SK-N-SH (cell line): ENCODE measurements at regions not wholly inside any gene's neighbourhood (a gene's known extent, or its start where the extent isn't known, plus 50 kb on each side); places are given as distances from the start of the nearest gene placed in this dataset.
A peak's percentile ranks its signal among the peaks of the same experiment; 100 is the strongest.

Experiments
- CTCF ChIA-PET: fragments of 300-600, 350-600 bp; formaldehyde crosslinking; extraction: SDS; loops from one replicate; lab custom pipeline; 2021; lab: Yijun Ruan, JAX
- POLR2A ChIA-PET: fragments of 350-600 bp; sonication (Branson Sonifier 250); formaldehyde crosslinking; extraction: SDS; loops from one replicate; lab custom pipeline; 2020; ENCODE audit warnings: antibody characterized with exemption, inconsistent platforms; lab: Yijun Ruan, JAX
- DNase-seq: peaks from one replicate; pipeline ENCODE4 v3.0.0; 2012
- H2AFZ ChIP-seq: fragments of 200-600 bp; sonication (generic); 2 replicates; pipeline ENCODE4 v1.8.1; 2016; ENCODE audit warnings: antibody characterized with exemption, mild to moderate bottlenecking, low read depth
- H3F3A ChIP-seq: fragments of 200-600 bp; sonication (generic); replicated peaks from 2 replicates; pipeline ENCODE3; 2016; ENCODE audit warnings: antibody characterized with exemption, mild to moderate bottlenecking; ENCODE audit not compliant: insufficient read depth
- H3K27ac ChIP-seq, 2 experiments: fragments of 200-500 bp in 1 of 2; fragments of 200-600 bp in 1 of 2; sonication (Bioruptor generic) in 1 of 2; sonication (generic), shearing (Covaris generic) in 1 of 2; 2 replicates each; pipeline versions ENCODE4 v1.5.1 to v1.6.1; 2014 to 2016; ENCODE audit warnings: low read depth in 2 of 2, inconsistent platforms in 1 of 2, low read length in 1 of 2, mild to moderate bottlenecking in 1 of 2, mixed read lengths in 1 of 2
- H3K27me3 ChIP-seq: fragments of 200-600 bp; sonication (generic), shearing (Covaris generic); 2 replicates; pipeline ENCODE4 v1.6.1; 2016; ENCODE audit warnings: mixed run types; ENCODE audit not compliant: insufficient read depth
- H3K36me3 ChIP-seq, 2 experiments: fragments of 200-500 bp in 1 of 2; fragments of 200-600 bp in 1 of 2; sonication (Bioruptor generic) in 1 of 2; sonication (generic) in 1 of 2; replicated peaks in 1 of 2; 2 replicates each; pipeline versions ENCODE3 to v1.5.1; 2014 to 2016; ENCODE audit warnings: low read length in 1 of 2, mild to moderate bottlenecking in 1 of 2; ENCODE audit not compliant: insufficient read depth in 2 of 2, control insufficient read depth in 1 of 2
- H3K4me1 ChIP-seq, 2 experiments: fragments of 200-500 bp in 1 of 2; fragments of 200-600 bp in 1 of 2; sonication (Bioruptor generic) in 1 of 2; sonication (generic), shearing (Covaris generic) in 1 of 2; 2 replicates each; pipeline versions ENCODE4 v1.5.1 to v1.6.1; 2014 to 2016; ENCODE audit warnings: low read depth in 1 of 2, low read length in 1 of 2, mixed run types in 1 of 2; ENCODE audit not compliant: insufficient read depth in 2 of 2, control insufficient read depth in 1 of 2
- H3K4me2 ChIP-seq: fragments of 200-600 bp; sonication (generic), shearing (Covaris generic); 2 replicates; pipeline ENCODE4 v1.6.1; 2017; ENCODE audit warnings: mixed run types
- H3K4me3 ChIP-seq, 2 experiments: fragments of 200-500 bp in 1 of 2; fragments of 200-600 bp in 1 of 2; sonication (Bioruptor generic) in 1 of 2; sonication (generic), shearing (Covaris generic) in 1 of 2; 2 replicates each; pipeline versions ENCODE4 v1.5.1 to v1.8.1; 2014 to 2016; ENCODE audit warnings: low read depth in 2 of 2, inconsistent platforms in 1 of 2, low read length in 1 of 2, mild to moderate bottlenecking in 1 of 2, mixed read lengths in 1 of 2, moderate library complexity in 1 of 2
- H3K79me2 ChIP-seq: fragments of 200-600 bp; sonication (generic); 2 replicates; pipeline ENCODE4 v1.8.1; 2017; ENCODE audit warnings: mild to moderate bottlenecking; ENCODE audit not compliant: insufficient read depth
- H3K9ac ChIP-seq: fragments of 200-600 bp; sonication (generic); 2 replicates; pipeline ENCODE4 v1.6.1; 2017; ENCODE audit warnings: mixed run types
- H3K9me2 ChIP-seq: fragments of 200-600 bp; sonication (generic); 2 replicates; pipeline ENCODE4 v1.6.1; 2017; ENCODE audit warnings: mixed run types
- H3K9me3 ChIP-seq: fragments of 200-600 bp; sonication (generic); 2 replicates; pipeline ENCODE4 v1.6.1; 2017; ENCODE audit warnings: mixed run types, mild to moderate bottlenecking, moderate library complexity
- H4K20me1 ChIP-seq: fragments of 200-600 bp; sonication (generic); 2 replicates; pipeline ENCODE4 v1.6.1; 2017; ENCODE audit warnings: mild to moderate bottlenecking, mixed run types; ENCODE audit not compliant: insufficient read depth
- ELF1 ChIP-seq: IDR thresholded peaks from 2 replicates; pipeline ENCODE4 v1.4.0; 2012
- GABPA ChIP-seq: IDR thresholded peaks from 2 replicates; pipeline ENCODE4 v1.4.0; 2012; ENCODE audit warnings: low read depth, mild to moderate bottlenecking
- GATA2 ChIP-seq: sonication (generic); formaldehyde crosslinking; IDR thresholded peaks from 2 replicates; pipeline ENCODE4 v1.5.0; 2020; ENCODE audit warnings: mild to moderate bottlenecking, missing genetic modification reagents
- NFIC ChIP-seq: IDR thresholded peaks from 2 replicates; pipeline ENCODE4 v1.4.0; 2012; ENCODE audit warnings: borderline replicate concordance
- POLR2AphosphoS5 ChIP-seq: IDR thresholded peaks from 2 replicates; pipeline ENCODE4 v1.6.1; 2012; ENCODE audit warnings: low read depth, low read length
- RAD21 ChIP-seq: IDR thresholded peaks from 2 replicates; pipeline ENCODE4 v1.6.1; 2012; ENCODE audit warnings: mild to moderate bottlenecking, low read length
- REST ChIP-seq: IDR thresholded peaks from 2 replicates; pipeline ENCODE4 v1.6.1; 2012; ENCODE audit warnings: mild to moderate bottlenecking, low read depth, low read length, moderate library complexity
- RFX5 ChIP-seq: IDR thresholded peaks from 2 replicates; pipeline ENCODE4 v1.6.1; 2012; ENCODE audit warnings: mild to moderate bottlenecking, improper control_type of control experiment, low read length
- RXRA ChIP-seq: IDR thresholded peaks from 2 replicates; pipeline ENCODE4 v1.4.0; 2012; ENCODE audit warnings: low read depth, mild to moderate bottlenecking, borderline replicate concordance
- TEAD4 ChIP-seq: IDR thresholded peaks from 2 replicates; pipeline ENCODE4 v1.4.0; 2012; ENCODE audit warnings: mild to moderate bottlenecking, borderline replicate concordance; ENCODE audit not compliant: insufficient read depth
- YY1 ChIP-seq: IDR thresholded peaks from 2 replicates; pipeline ENCODE4 v1.4.0; 2012; ENCODE audit warnings: low read depth, mild to moderate bottlenecking
- WGBS: methylation state at CpG from one replicate; pipeline ENCODE4 v1.1.6; 2017; ENCODE audit warnings: low lambda C conversion rate; 5-methylcytosine and 5-hydroxymethylcytosine counted together
- TF ChIP-seq, protein P1 (sequence below): IDR thresholded peaks from 2 replicates; pipeline ENCODE4 v1.4.0; 2012; ENCODE audit warnings: low read depth, borderline replicate concordance

- DNase-seq, result peak; percentile 67
- H3K4me2 ChIP-seq, result no peak overlapping the region
- 58% methylated on average over 12 of the region's 14 CpGs for WGBS
- no peaks in the 10 kb centered on the region for H3K9me3 ChIP-seq
- H3K9ac ChIP-seq, result no peak overlapping the region
- H3K27me3 ChIP-seq, result no peaks in the 10 kb centered on the region; the same call in 1 of the 2 replicates
- POLR2A ChIA-PET, result interaction anchor here (0.6 kb wide), 1 partner anchor 24 kb away, joined by 4 read pairs; no protein-coding TSS in a partner anchor
- H3F3A ChIP-seq, result no peaks in the 10 kb centered on the region
- H3K36me3 ChIP-seq, result no peaks in the 10 kb centered on the region
- peaks cover 0 to 8% of the 10 kb centered on the region in 2 experiments; a peak in 1 of 4 replicates for H3K4me1 ChIP-seq
- no peaks in the 10 kb centered on the region for H4K20me1 ChIP-seq
- H3K9me2 ChIP-seq, result no peaks in the 10 kb centered on the region
- no peak overlapping the region for H3K4me3 ChIP-seq
- TF ChIP-seq TEAD4 (no peak), RFX5 (no peak), RAD21 (no peak), REST (no peak), NFIC (no peak), ELF1 (no peak), POLR2AphosphoS5 (no peak), GATA2 (CRISPR knock-in tag) (no peak), YY1 (no peak), RXRA (no peak), GABPA (no peak)
- TF ChIP-seq, protein P1, sequence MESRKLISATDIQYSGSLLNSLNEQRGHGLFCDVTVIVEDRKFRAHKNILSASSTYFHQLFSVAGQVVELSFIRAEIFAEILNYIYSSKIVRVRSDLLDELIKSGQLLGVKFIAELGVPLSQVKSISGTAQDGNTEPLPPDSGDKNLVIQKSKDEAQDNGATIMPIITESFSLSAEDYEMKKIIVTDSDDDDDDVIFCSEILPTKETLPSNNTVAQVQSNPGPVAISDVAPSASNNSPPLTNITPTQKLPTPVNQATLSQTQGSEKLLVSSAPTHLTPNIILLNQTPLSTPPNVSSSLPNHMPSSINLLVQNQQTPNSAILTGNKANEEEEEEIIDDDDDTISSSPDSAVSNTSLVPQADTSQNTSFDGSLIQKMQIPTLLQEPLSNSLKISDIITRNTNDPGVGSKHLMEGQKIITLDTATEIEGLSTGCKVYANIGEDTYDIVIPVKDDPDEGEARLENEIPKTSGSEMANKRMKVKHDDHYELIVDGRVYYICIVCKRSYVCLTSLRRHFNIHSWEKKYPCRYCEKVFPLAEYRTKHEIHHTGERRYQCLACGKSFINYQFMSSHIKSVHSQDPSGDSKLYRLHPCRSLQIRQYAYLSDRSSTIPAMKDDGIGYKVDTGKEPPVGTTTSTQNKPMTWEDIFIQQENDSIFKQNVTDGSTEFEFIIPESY, result no peak
- TF ChIP-seq, all 33 proteins: peak for 0
- no peaks in the 10 kb centered on the region for H3K79me2 ChIP-seq
- CTCF ChIA-PET, result interaction anchor here (1.4 kb wide), 1 partner anchor 28 kb away, joined by 5 read pairs; no protein-coding TSS in a partner anchor
- no peak overlapping the region for H3K27ac ChIP-seq
- H2AFZ ChIP-seq, result no peak overlapping the region
Measured at GRCh38 chr3:193816656-193817311, 223.8 kb downstream of the OPA1 start.
